ENCODE measurements at regions not wholly inside any gene's neighbourhood (a gene's known extent, or its start where the extent isn't known, plus 50 kb on each side); places are given as distances from the start of the nearest gene placed in this dataset.

DNA sequence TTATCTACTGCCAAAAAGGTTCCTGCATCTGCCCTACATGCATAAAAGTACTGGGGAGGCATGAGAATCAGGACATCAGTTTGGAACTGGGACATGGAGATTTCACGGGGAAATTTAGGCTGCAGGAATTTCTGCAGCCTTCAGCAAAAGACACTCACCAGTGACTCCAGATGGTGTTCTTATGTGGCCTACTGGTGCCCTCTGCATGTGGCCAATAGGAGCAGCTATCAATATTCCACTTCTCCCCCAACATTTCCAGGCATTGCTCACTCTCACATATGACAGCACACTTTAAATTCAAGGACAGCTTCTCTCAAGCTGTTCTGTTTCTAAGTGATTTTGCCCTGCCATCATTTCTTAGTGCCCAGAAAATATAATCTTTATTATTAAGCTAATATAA lies 570.5 kb upstream of the ARGLU1 start:
- TF ChIP-seq ELF1 (IDR thresholded peaks at IDR 0.05; ENCODE audit: borderline replicate concordance, low read depth) (no peak), EZH2phosphoT487 (IDR thresholded peaks at IDR 0.05; ENCODE audit: borderline replicate concordance) (no peak), YY1 (IDR thresholded peaks at IDR 0.05; ENCODE audit: extremely low read depth, insufficient replicate concordance, low read depth, low read length) (no peak), TCF7L2 (IDR thresholded peaks at IDR 0.05; ENCODE audit: borderline replicate concordance, extremely low read depth, insufficient read depth, insufficient read length) (no peak), CBX3 (IDR thresholded peaks at IDR 0.05; ENCODE audit: low read depth) (no peak), POLR2AphosphoS5 (IDR thresholded peaks at IDR 0.05; ENCODE audit: low read depth, low read length) (no peak), CEBPB (IDR thresholded peaks at IDR 0.05; ENCODE audit: low read depth) (no peak), RAD21 (IDR thresholded peaks at IDR 0.05; ENCODE audit: low read depth) (no peak)
- TF ChIP-seq, protein P1, sequence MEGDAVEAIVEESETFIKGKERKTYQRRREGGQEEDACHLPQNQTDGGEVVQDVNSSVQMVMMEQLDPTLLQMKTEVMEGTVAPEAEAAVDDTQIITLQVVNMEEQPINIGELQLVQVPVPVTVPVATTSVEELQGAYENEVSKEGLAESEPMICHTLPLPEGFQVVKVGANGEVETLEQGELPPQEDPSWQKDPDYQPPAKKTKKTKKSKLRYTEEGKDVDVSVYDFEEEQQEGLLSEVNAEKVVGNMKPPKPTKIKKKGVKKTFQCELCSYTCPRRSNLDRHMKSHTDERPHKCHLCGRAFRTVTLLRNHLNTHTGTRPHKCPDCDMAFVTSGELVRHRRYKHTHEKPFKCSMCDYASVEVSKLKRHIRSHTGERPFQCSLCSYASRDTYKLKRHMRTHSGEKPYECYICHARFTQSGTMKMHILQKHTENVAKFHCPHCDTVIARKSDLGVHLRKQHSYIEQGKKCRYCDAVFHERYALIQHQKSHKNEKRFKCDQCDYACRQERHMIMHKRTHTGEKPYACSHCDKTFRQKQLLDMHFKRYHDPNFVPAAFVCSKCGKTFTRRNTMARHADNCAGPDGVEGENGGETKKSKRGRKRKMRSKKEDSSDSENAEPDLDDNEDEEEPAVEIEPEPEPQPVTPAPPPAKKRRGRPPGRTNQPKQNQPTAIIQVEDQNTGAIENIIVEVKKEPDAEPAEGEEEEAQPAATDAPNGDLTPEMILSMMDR (IDR thresholded peaks at IDR 0.05 in 2 of 3, conservative IDR thresholded peaks at IDR 0.05 in 1 of 3; ENCODE audit: borderline replicate concordance in 1 of 3, insufficient read depth in 1 of 3, low read depth in 2 of 3, low read length in 2 of 3): no peak
- ATAC-seq: no peak
- no TSS peak for BruUV-seq (replicated peaks)
- no peak overlapping the region for H2AFZ ChIP-seq (ENCODE audit: low read depth, low read length, poor library complexity, severe bottlenecking)
- H3K79me2 ChIP-seq (ENCODE audit: insufficient read depth, low read length): no peaks in the 10 kb centered on the region
- H3K4me2 ChIP-seq (ENCODE audit: low read length): no peak overlapping the region
- ChIA-PET CTCF (no interaction called here), POLR2A (no interaction called here), RAD21 (ENCODE audit: low non-redundant PET in 1 of 2, low total read pairs in 2 of 2, uncharacterized antibody in 2 of 2, unreplicated experiment in 2 of 2) (no interaction called here)
- no peaks in the 10 kb centered on the region for H3K4me1 ChIP-seq (ENCODE audit: control insufficient read depth in 1 of 2, insufficient read depth in 2 of 2, low read length in 2 of 2)
- H3K9me3 ChIP-seq (ENCODE audit: control insufficient read depth in 1 of 2, insufficient read depth in 1 of 2, low read depth in 1 of 2, low read length in 2 of 2): peaks cover 0 to 6% of the 10 kb centered on the region in 2 experiments; a peak in 2 of 4 replicates
- DNase-seq (ENCODE audit: low read depth, low spot score): no peak
- H3K36me3 ChIP-seq (ENCODE audit: control insufficient read depth in 1 of 2, insufficient read depth in 2 of 2, low read length in 2 of 2): no peaks in the 10 kb centered on the region
- H3K27ac ChIP-seq (ENCODE audit: low read depth, low read length): no peak overlapping the region
- no peak overlapping the region for H3K4me3 ChIP-seq (replicated peaks in 1 of 2; ENCODE audit: low read depth in 1 of 2, low read length in 2 of 2)
- intact Hi-C loops (cut with micrococcal nuclease): no loop called here
- no peaks in the 10 kb centered on the region for H3K9me2 ChIP-seq (ENCODE audit: insufficient read depth)
- H3K9ac ChIP-seq (ENCODE audit: low read length): no peak overlapping the region
- no peaks in the 10 kb centered on the region for H4K20me1 ChIP-seq (ENCODE audit: insufficient read depth)
- H3K27me3 ChIP-seq (ENCODE audit: insufficient read depth, low read length): no peaks in the 10 kb centered on the region
